ENCODE measurements at regions not wholly inside any gene's neighbourhood (a gene's known extent, or its start where the extent isn't known, plus 50 kb on each side); places are given as distances from the start of the nearest gene placed in this dataset.

GRCh38 chr5:174425271-174425963 is 299.0 kb upstream of the MSX2 start:
- no peak for DNase-seq (ENCODE audit: extremely low read depth, low read depth)
- no peak overlapping the region for H3K4me3 ChIP-seq (replicated peaks; ENCODE audit: low read depth, low read length)
- TF ChIP-seq CTCF (IDR thresholded peaks at IDR 0.05; ENCODE audit: low read depth, low read length, missing control alignments): no peak

- no peak overlapping the region for H3K4me3 ChIP-seq (replicated peaks; ENCODE audit: low read depth, low read length)
- DNase-seq (ENCODE audit: extremely low read depth, low read depth): no peak
- TF ChIP-seq CTCF (IDR thresholded peaks at IDR 0.05; ENCODE audit: low read depth, low read length, missing control alignments): no peak
These were observed 298.5 kb upstream of the MSX2 start for GRCh38 chr5:174425964-174426290.

- TF ChIP-seq CTCF (IDR thresholded peaks at IDR 0.05; ENCODE audit: low read depth, low read length, missing control alignments): no peak
- H3K4me3 ChIP-seq (replicated peaks; ENCODE audit: low read depth, low read length): no peak overlapping the region
- DNase-seq (ENCODE audit: extremely low read depth, low read depth): no peak
These were observed 298.0 kb upstream of the MSX2 start for GRCh38 chr5:174426388-174426787.

GRCh38 chr5:174426851-174427250 is 297.5 kb upstream of the MSX2 start:
- TF ChIP-seq CTCF (IDR thresholded peaks at IDR 0.05; ENCODE audit: low read depth, low read length, missing control alignments): no peak
- no peak overlapping the region for H3K4me3 ChIP-seq (replicated peaks; ENCODE audit: low read depth, low read length)
- DNase-seq (ENCODE audit: extremely low read depth, low read depth): no peak

GRCh38 chr5:174427304-174427703 is 297.1 kb upstream of the MSX2 start:
- TF ChIP-seq CTCF (IDR thresholded peaks at IDR 0.05; ENCODE audit: low read depth, low read length, missing control alignments): no peak
- no peak overlapping the region for H3K4me3 ChIP-seq (replicated peaks; ENCODE audit: low read depth, low read length)
- no peak for DNase-seq (ENCODE audit: extremely low read depth, low read depth)

- TF ChIP-seq CTCF (IDR thresholded peaks at IDR 0.05; ENCODE audit: low read depth, low read length, missing control alignments): no peak
- H3K4me3 ChIP-seq (replicated peaks; ENCODE audit: low read depth, low read length): no peak overlapping the region
- no peak for DNase-seq (ENCODE audit: extremely low read depth, low read depth)
These were observed 295.5 kb upstream of the MSX2 start for GRCh38 chr5:174428895-174429294.

- TF ChIP-seq CTCF (IDR thresholded peaks at IDR 0.05; ENCODE audit: low read depth, low read length, missing control alignments): no peak
- H3K4me3 ChIP-seq (replicated peaks; ENCODE audit: low read depth, low read length): no peak overlapping the region
These were observed 293.4 kb upstream of the MSX2 start for GRCh38 chr5:174430940-174431339.

More at GRCh38 chr5:174430940-174431339, 293.4 kb upstream of the MSX2 start:
- no peak for DNase-seq (ENCODE audit: extremely low read depth, low read depth)

Measured in HFF-Myc (cell line).